HG02588 (cell line): ENCODE measurements at regions not wholly inside any gene's neighbourhood (a gene's known extent, or its start where the extent isn't known, plus 50 kb on each side); places are given as distances from the start of the nearest gene placed in this dataset.
"Not testable (repeated sequence)": the region's sequence is repeated elsewhere in the genome, so short reads cannot be mapped to it uniquely, and the experiment has no call there.

Experiments used
- ATAC-seq: cut with Tn5 transposase; IDR thresholded peaks from one replicate; pipeline ENCODE4 v1.9.1; 2021; ENCODE audit warnings: mild to moderate bottlenecking, moderate library complexity; ENCODE audit not compliant: unreplicated experiment

DNA sequence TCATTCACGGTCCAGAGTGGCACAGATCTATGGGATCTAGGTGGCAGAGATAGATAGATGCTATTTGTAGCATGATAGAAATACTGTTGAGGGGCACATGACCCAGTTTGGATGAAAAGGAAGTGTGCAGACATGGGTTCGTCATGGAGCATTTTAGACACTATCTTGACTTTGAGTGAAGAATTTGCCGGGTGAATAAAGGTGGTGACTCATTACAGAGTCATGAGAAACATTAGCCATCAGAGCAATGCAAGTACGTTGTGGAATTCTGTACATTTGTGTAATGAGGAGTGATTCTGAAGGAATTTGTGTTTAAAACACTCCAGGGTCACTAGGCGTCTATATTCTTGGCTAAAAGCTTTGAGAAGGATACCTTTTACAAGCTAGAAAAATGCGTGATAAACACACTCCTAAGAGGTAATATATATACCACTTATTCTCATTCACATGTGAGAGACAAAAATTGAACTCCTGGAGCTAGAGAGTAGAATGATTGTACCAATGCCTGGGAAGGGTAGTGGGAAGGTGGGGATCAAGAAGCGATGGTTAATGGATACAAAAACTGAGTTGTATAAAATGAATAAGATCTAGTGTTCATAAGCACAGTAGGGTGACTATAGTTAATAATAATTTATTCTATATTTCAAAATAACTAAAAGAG lies 593.7 kb upstream of the LUZP2 start:
- ATAC-seq = no peak

DNA sequence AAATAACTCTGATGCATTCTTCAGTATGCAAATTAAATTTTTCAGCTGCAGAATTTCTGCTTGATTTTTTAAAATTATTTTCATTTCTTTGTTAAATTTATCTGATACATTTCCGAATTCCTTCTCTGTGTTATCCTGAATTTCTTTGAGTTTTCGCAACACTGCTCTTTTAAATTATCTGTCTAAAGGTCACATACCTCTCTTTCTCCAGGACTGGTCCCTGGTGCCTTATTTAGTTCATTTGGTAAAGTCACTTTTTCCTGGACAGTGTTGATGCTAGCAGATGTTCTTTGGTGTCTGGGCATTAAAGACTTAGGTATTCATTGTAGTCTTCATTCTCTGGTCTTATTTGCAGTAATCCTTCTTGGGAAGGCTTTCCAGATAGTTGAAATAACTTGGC lies 577.4 kb upstream of the LUZP2 start:
- no peak for ATAC-seq

DNA sequence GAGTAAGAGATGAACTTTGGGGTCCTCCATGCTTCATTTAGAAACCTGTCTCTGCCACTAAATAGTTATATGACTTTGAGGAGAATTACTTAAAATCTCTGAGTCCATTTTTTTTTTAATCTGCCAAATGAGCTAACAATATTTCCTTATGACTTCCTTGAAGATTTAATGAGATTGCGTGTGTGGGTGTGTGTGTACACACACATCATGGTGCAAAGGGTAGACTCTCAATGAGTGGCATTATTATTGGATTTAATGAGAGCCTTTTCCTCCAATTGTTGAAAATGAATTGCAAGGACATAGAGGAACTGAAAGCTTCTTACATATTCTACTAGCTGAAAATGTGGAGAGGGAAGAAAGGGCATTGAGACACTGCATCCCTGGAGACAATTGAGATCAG lies 573.5 kb upstream of the LUZP2 start:
- ATAC-seq = no peak

DNA sequence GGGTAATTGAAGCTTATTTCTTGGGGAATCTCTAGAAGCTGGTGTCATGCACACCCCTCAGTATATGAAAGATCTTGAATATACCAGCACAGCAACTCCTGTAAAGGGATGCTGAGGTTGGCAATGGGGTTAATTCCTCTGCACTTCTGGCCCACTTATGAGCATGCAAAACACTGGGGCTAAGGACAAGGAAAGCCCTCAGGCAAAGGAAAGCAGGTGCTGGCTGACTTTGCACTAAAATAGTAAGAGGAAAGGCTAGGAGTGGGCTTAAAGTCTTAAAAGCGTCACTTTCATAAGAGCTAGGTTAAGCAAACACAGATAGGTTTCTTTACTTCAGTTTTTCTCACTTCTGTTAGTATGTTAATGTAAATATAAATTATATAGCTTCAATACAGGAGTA lies 572.6 kb upstream of the LUZP2 start:
- ATAC-seq = no peak

DNA sequence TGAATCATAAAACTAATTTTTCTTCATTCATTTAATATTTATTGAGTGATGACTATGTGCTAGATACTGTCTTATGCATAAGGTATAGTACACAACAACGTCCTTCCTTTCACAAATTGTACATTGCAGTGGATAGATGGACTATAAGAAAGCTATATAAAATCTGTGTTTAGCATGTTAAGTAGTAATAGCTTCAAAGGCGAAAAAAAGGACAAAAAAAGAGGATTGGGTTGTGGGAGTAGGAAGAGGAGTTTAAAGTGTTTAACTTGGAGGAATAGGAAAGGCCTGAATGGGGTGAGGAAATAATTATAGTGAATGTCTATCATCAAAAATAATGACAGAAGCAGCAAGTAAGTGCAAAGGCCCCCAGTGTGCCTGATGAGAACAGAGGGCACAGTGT lies 565.4 kb upstream of the LUZP2 start:
- ATAC-seq = no peak

DNA sequence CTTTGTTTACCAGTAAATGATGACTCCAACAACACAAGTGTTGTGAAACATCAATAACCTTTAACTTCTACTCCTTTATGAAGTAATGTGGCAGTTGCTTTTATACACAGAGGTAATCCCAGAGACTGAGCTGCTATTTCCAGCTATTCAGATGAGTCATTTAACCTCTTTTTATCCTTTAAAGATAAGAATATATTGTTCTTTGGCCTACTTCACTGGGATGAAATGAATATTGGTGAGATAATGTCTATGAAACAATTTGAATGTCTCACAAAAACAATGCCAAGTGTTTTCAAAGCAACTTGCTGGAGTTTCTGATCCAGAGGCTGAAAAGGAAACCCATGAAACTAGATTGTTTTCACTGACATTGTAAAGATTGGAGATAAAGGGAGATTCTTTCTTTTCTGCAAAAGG lies 564.4 kb upstream of the LUZP2 start:
- no peak for ATAC-seq

DNA sequence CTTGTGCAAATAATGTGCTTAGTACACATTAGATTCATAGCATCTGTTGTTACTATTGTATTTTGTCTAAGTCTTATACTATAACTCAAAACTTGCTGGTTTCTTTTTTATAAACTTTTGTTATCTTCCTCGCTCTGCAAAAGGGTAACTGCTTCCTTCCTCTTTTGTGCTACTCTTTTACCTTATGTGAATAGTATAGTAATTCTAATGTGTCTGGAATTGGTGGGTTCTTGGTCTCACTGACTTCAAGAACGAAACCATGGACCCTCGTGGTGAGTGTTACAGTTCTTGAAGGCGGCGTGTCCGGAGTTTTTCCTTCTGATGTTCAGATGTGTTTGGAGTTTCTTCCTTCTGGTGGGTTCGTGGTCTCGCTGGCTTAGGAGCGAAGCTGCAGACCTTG lies 563.1 kb upstream of the LUZP2 start:
- ATAC-seq = no peak

DNA sequence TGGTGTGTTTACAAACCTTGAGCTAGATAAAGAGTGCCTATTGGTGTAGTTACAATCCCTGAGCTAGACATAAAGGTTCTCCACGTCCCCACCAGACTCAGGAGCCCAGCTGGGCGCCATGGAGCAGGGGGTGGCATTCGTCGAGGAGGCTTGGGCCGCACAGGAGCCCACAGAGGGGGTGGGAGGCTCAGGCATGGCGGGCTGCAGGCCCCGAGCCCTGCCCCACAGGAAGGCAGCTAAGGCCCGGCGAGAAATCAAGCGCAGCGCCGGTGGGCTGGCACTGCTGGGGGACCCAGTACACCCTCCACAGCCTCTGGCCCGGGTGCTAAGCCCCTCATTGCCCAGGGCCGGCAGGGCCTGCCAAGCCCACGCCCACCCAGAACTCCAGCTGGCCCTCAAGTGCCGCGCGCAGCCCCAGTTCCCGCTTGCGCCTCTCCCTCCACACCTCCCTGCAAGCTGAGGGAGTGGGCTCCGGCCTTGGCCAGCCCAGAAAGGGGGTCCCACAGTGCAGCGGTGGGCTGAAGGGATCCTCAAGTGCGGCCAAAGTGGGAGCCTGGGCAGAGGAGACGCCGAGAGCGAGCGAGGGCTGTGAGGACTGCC lies 562.1 kb upstream of the LUZP2 start:
- not testable (repeated sequence) for ATAC-seq

DNA sequence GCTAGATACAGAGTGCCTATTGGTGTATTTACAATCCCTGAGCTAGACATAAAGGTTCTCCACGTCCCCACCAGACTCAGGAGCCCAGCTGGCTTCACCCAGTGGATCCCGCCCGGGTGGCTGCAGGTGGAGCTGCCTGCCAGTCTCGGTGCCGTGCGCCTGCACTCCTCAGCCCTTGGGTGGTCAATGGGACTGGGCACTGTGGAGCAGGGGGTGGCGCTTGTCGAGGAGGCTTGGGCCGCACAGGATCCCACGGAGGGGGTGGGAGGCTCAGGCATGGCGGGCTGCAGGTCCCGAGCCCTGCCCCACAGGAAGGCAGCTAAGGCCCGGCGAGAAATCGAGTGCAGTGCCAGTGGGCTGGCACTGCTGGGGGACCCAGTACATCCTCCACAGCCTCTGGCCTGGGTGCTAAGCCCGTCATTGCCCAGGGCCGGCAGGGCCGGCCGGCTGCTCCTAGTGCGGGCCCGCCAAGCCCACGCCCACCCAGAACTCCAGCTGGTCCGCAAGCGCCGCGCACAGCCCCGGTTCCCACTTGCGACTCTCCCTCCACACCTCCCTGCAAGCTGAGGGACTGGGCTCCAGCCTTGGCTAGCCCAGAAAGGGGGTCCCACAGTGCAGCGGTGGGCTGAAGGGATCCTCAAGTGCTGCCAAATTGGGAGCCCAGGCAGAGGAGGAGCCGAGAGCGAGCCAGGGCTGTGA lies 554.6 kb upstream of the LUZP2 start:
- ATAC-seq = not testable (repeated sequence)

DNA sequence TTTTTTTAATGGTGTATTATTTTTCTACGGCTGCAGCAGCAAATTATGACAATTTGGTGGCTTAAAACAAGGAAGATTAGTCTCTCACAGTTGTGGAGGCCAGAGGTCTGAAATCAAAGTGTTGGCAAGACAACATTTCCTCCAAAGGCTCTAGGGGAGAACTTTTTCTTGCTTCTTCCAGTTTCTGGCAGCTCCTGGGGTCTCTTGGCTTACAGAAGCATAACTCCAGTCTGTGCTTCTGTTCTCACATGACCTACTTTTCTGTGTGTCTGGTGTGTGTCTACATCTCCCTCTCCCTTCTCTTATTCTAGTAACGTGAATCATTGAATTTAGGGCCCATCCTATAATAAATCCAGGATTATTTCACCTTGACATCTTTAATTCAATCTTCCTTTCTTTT lies 551.9 kb upstream of the LUZP2 start:
- no peak for ATAC-seq

DNA sequence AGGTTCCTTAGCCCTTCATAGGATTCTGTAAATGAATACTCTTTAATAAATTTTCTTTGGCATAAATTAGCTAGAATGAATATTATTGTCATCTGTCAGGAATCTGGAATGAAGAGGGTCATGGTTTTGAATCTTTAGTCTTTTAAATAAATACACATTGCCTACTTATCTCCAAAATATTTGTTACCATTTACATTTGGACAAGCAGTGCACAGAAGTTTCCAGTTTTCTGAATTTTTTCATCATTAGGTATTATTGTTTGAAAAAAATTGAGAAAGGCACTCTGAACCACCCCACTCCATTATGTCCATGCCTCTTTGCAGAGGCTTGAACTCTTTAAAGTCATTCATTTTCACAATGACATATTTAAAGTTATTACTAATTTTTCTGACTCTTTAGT lies 549.0 kb upstream of the LUZP2 start:
- ATAC-seq = no peak

DNA sequence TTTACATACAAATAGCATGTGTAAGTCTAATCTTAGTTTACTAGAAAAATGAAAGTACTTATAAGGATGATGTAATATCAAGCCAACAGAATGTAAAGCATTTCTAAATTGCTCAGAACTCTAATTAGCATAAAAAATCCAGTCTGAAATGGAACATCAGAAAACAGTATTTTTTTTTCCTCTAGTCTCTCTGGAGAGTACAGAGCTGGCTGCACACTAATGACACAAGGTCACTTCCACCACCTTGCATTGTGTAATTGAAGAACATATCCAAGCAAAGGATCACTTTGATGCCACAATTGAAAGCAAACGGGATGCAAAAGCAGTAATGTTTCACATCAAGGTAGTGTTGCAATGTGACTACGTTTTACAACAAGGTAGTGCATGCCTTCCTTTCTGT lies 548.0 kb upstream of the LUZP2 start:
- ATAC-seq = no peak

DNA sequence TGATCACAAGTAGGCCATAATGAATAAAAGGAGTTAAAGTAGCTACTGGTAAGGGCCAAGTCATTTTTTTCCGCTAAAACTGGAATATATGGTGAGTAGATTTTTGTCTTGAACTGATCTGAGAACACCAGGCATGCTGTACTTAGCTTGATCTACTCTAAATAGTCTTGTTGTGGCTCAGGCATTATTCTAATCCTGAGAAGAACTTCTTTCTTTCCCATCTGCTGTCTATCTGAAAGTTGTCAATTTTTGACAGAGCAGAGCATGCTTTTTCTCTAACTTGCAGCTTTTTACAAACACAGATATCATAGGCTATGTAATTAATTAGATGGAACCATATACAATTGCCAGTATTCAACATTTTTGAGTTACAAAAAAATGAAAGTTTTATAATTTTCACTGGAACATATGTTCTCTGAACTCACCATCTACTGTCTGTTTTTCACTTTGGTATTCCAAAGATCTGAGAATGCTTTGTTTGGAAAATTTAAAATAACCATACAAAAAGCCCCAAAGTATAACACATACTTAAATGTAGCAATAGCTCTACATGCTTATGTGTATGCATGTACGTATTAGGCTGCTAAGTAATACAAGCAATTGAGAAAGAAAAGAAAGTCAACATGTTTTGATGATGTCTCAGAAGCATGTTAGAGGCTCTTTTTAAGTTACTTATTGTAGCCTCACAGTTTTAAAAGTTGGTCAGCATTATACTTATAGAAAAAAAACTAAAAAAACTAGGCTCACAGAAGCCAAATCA lies 542.7 kb upstream of the LUZP2 start:
- ATAC-seq = no peak

DNA sequence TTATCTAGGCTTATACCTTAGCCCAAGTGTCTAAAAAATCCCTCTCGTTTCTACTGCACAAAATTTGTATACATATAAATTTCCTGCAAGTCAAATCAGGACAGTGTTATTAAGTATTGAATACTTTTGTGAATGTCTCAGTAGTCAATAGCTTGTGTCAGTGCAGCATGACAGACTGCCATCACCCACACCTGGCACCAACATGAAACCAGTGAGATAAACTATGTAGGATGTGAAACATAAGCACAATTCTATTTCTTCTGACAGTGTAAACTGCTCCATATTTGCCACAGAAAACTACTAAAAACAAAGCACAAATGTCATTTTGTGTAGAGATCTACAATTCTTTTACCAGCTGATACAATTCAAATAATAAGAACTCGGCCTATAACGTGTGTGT lies 542.1 kb upstream of the LUZP2 start:
- no peak for ATAC-seq

DNA sequence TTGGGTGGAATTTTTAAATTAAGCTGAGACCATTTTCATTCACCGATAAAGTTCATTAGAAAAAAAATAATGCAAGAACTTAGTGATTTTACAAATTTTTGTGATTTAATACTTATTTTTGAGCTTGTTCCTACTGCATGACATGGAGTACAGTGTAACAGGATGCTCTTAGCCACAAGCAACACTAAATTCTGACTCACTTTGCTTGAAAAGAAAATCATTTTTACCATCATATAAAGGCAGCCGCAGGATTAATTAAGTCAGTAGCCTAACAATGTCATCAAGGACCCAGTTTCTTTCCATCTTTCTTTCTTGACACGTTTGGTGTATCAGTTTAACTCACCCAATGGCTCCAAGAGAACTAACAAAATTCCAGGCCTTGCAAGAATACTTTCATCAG lies 540.3 kb upstream of the LUZP2 start:
- no peak for ATAC-seq

DNA sequence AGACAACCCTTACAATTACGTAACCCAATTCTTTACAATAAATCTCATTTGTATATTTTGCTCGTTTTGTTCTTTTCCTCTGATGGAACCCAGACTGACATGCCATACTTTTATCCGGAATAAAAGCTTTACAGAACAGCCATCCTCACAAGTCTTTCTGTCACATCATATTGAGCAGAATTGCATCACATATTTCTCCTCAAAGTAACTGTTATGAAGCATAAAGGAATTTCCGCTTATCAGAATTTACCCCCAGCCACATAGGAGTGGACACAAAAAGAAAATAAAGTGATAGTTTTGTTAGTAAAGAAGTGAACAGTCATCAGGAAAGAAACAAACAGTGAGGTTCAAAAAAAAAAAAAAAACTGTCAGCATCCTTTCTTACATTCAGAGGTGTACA lies 539.5 kb upstream of the LUZP2 start:
- no peak for ATAC-seq

DNA sequence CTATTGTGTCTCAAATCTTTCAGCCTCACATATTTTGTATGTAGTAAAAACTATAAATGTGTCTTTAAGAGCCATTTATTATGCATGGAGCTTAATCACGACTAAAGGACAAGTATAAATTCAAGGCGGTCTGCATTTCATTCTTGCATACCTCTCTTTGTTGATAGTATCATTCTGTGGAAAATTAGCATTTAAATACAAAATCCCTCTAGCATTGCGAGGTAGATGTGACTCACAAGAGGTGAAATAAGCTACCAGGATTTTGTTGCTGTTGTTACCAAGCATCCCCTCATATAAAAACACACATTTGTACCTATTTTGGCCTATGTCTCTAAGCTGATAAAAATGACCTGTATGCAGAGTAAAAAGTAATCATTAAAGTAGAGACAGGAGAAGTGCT lies 537.4 kb upstream of the LUZP2 start:
- ATAC-seq = no peak

DNA sequence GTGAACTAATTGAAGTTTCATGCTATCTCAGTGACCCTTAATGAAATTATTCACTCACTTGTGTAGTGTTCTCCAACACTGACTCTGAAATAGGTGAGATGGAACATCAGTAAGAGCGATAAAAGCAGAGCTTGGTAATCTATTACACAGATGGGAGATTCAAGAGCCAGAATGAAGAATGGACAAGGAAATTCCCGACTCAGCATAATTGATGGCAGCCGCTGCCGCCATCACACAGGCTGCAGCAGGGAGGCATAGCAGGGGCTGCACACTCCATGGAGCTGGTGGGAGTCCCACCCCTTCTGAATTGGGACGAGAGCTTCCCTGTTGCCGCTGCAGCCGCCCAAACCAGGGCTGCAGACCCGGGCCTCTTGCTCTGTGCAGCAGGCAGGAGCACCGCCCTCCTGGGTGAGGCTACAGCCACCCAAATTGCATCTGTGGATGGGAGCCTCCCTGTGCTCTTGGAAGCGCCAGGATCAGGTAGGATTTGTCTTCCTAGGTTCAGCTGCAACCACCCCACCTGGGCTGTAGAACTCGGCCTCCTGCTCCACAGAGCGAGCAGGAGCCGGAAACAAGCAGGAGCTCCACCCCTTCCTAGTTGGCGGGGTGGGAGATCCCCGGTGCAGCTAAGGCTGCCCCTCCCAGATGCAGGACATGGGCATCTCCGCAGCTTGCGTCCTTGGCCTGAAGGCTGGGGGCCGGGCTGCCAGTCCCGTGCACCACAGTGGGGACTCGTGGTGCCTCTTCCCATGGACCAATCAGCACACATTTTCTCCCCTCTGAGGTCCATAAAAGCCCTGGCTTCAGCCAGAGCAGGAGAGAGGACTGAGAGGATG lies 535.1 kb upstream of the LUZP2 start:
- no peak for ATAC-seq

DNA sequence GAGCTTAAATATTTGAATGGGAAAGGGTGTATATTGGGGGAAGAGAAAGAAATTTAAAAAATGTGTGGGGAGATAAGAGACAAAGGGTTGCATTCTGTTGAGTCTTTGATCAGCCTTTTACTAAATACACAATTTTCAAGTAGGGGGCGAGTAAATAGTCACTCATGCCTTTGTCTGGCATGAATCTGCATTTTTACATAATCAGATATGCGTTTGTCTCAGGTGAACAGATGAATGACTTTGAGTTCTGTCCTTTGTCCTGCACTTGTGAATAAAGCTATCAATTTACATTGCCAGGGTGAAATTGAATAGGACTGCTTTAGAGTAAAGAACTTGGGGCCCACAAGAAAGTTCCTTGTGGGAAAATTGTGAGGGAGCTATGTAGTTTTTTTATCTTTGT lies 523.6 kb upstream of the LUZP2 start:
- no peak for ATAC-seq

DNA sequence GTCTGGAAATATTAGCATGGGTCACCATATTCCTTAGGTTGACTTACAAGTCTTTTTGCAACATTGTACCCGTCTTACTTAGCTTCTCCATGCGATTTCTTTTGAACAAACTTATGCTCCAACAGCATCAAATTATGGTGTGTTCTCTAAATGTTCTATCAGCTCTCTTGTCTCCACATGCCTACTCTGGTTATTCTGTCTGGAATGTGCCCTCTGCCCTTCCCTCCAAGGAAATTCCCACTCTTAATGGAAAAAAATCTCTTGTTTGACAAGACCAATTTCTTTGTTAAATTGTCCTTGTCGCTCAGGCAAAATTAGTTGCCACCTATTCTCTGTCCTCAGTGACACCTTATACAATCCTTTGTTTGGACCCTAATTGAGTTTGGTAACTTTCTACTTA lies 522.8 kb upstream of the LUZP2 start:
- no peak for ATAC-seq

DNA sequence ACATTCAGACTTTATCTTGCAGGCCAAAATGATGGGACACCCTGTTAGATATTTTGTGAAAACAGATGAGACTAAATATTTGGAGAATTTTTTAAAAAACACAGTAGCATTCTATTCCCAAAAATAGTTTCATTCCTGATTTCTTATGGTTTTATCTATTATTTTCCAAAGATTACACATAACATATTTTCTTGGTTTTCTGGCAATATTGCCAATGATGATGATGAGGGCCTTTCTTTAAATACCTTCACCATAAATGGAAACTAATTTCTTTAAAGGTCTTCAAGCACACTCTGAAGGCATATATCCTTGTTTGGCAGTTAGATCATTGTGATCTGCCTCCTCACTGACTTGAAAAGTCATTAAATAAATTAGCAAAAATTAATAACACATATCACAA lies 522.3 kb upstream of the LUZP2 start:
- ATAC-seq = no peak
